GM21390 (cell line): ENCODE measurements at regions not wholly inside any gene's neighbourhood (a gene's known extent, or its start where the extent isn't known, plus 50 kb on each side); places are given as distances from the start of the nearest gene placed in this dataset.

Experiments
- ATAC-seq: cut with Tn5 transposase; IDR thresholded peaks from one replicate; pipeline ENCODE4 v1.9.1; 2021; ENCODE audit not compliant: unreplicated experiment

- no peak for ATAC-seq
Measured at GRCh38 chr14:86055512-86056075, 525.6 kb downstream of the FLRT2 start.

- ATAC-seq, result no peak
Measured at GRCh38 chr14:86052868-86053267, 522.9 kb downstream of the FLRT2 start.

GRCh38 chr14:86050757-86051156 is 520.8 kb downstream of the FLRT2 start:
- ATAC-seq, result no peak

GRCh38 chr14:86050072-86050683 is 520.2 kb downstream of the FLRT2 start:
- no peak for ATAC-seq

GRCh38 chr14:86039176-86039575 is 509.2 kb downstream of the FLRT2 start:
- ATAC-seq, result no peak

- peak; percentile 89 for ATAC-seq
Measured at GRCh38 chr14:86038387-86039042, 508.6 kb downstream of the FLRT2 start.

GRCh38 chr14:86035882-86036281 is 505.9 kb downstream of the FLRT2 start:
- ATAC-seq, result peak; percentile 83

- ATAC-seq, result no peak
Measured at GRCh38 chr14:86027990-86028389, 498.0 kb downstream of the FLRT2 start.

- no peak for ATAC-seq
Measured at GRCh38 chr14:86027144-86027543, 497.2 kb downstream of the FLRT2 start.

- no peak for ATAC-seq
Measured at GRCh38 chr14:86022031-86022629, 492.2 kb downstream of the FLRT2 start.

GRCh38 chr14:86020841-86021240 is 490.9 kb downstream of the FLRT2 start:
- no peak for ATAC-seq

GRCh38 chr14:86015941-86016340 is 486.0 kb downstream of the FLRT2 start:
- no peak for ATAC-seq

GRCh38 chr14:86015511-86015910 is 485.6 kb downstream of the FLRT2 start:
- no peak for ATAC-seq

- ATAC-seq, result no peak
Measured at GRCh38 chr14:86013641-86014040, 483.7 kb downstream of the FLRT2 start.

- ATAC-seq, result no peak
Measured at GRCh38 chr14:86012461-86012860, 482.5 kb downstream of the FLRT2 start.

- ATAC-seq, result no peak
Measured at GRCh38 chr14:86003998-86004397, 474.1 kb downstream of the FLRT2 start.

- ATAC-seq, result no peak
Measured at GRCh38 chr14:85996551-85996950, 466.6 kb downstream of the FLRT2 start.

GRCh38 chr14:85991156-85991555 is 461.2 kb downstream of the FLRT2 start:
- no peak for ATAC-seq

GRCh38 chr14:85987907-85988306 is 458.0 kb downstream of the FLRT2 start:
- ATAC-seq, result no peak

GRCh38 chr14:85987292-85987691 is 457.3 kb downstream of the FLRT2 start:
- ATAC-seq, result no peak

GRCh38 chr14:85978582-85979250 is 448.8 kb downstream of the FLRT2 start:
- no peak for ATAC-seq

- ATAC-seq, result no peak
Measured at GRCh38 chr14:85974602-85975001, 444.7 kb downstream of the FLRT2 start.
